ENCODE measurements at regions not wholly inside any gene's neighbourhood (a gene's known extent, or its start where the extent isn't known, plus 50 kb on each side); places are given as distances from the start of the nearest gene placed in this dataset.

DNA sequence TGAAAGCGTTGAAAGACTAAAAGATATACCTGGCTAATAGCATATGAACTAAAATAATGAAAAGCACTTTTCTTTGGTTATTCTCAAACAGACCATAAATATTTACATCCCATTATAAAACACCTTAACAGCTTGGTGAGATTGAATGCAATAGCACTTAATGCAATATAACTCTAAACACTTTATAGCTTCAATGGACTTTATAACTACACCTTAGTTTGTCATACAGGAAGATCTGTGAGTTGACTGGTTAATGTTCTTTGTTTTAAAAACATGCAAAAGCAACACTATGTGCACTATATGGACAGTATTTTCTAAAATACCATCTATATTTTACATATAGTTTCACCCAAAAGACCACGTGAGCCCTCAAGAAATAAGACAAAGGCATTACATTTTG, 353.3 kb upstream of the ACVR2A start:
- no peak for TF ChIP-seq POLR2A (IDR thresholded peaks at IDR 0.05)

DNA sequence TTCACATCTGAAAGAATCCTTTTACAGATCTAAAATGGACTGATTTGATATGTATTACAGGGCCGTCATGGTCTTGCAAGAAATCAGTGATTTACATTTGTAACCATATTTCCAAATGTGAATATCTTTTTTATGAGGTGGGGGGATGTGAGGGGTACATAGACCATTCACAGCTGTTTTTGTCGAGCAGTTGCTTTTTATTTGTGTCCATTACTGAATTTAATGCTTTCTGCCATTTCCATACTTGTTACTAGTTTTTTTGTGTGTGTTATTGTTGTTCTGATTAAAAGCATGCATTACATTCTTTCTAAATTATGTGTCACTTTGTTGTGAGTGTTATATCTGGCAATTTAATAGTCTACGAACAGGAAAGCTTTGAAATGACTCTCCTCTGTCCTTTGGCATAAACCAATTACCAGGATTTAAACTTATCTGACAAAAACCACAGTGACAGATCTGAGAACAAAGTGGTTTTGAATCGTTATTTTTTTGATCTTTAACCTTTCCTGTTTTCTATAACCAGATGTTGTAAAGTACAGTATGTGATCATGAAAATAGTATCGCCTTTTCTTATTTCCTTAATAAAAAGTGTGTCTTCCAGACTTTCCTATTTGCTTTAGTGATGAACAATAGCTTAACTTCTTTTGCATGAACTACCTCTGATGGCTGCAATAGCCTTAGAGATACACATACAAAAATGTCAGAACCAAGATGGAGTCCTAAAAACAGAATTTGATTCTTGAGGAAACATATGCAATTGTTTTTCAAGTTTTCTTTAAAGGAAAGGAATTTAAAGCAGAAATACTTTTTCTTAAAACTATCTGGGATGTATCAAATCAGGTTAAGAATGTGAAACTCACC, 354.2 kb upstream of the ACVR2A start:
- no peak for TF ChIP-seq POLR2A (IDR thresholded peaks at IDR 0.05)
- TF ChIP-seq, protein P1, sequence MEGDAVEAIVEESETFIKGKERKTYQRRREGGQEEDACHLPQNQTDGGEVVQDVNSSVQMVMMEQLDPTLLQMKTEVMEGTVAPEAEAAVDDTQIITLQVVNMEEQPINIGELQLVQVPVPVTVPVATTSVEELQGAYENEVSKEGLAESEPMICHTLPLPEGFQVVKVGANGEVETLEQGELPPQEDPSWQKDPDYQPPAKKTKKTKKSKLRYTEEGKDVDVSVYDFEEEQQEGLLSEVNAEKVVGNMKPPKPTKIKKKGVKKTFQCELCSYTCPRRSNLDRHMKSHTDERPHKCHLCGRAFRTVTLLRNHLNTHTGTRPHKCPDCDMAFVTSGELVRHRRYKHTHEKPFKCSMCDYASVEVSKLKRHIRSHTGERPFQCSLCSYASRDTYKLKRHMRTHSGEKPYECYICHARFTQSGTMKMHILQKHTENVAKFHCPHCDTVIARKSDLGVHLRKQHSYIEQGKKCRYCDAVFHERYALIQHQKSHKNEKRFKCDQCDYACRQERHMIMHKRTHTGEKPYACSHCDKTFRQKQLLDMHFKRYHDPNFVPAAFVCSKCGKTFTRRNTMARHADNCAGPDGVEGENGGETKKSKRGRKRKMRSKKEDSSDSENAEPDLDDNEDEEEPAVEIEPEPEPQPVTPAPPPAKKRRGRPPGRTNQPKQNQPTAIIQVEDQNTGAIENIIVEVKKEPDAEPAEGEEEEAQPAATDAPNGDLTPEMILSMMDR (IDR thresholded peaks at IDR 0.05), result no peak
- no peak overlapping the region for H3K4me3 ChIP-seq

More for the DNA sequence above, 353.3 kb upstream of the ACVR2A start:
- intact Hi-C loops (cut with DNase I; ENCODE audit: low total_unique reads), result no loop called here
- 94 to 96% methylated on average over 2 of the region's 2 CpGs for WGBS, 2 donors
- H3K27me3 ChIP-seq, result no peaks in the 10 kb centered on the region
- no peaks in the 10 kb centered on the region for H3K9me3 ChIP-seq
- no peak overlapping the region for H3K4me3 ChIP-seq
- no peak for DNase-seq
- no peaks in the 10 kb centered on the region for H3K4me1 ChIP-seq
- H3K27ac ChIP-seq, result no peak overlapping the region
- H3K36me3 ChIP-seq (ENCODE audit: low read depth, missing control alignments), result no peaks in the 10 kb centered on the region

DNA sequence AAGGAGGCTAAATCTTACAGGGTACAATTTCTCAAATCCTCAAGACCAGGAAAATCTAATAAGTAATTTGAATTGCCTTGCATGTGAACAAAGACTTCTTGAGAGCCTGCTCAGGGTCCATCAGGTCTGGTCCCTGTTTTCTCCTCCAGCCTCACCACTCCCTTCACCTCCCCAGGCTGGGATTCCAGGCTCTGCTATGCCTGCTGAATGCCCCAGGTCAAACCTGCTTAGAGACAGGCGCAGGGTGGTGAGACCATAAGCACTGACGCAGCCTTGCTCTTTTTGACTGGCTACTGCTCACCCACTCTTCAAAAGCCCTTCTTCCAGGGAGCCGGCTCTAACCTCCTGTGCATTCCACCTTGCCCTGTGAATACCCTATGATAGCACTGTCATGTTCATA, 356.4 kb upstream of the ACVR2A start:
- Histone ChIP-seq H3K27ac (no peak overlapping the region), H3K36me3 (ENCODE audit: low read depth, missing control alignments) (no peaks in the 10 kb centered on the region), H3K9me3 (no peaks in the 10 kb centered on the region), H3K4me3 (no peak overlapping the region), H3K4me1 (no peaks in the 10 kb centered on the region), H3K27me3 (no peaks in the 10 kb centered on the region)
- DNase-seq, result no peak
- TF ChIP-seq POLR2A (IDR thresholded peaks at IDR 0.05), result no peak
- TF ChIP-seq, protein P1 (IDR thresholded peaks at IDR 0.05), result no peak
- WGBS, 2 donors, result 90 to 93% methylated on average over 3 of the region's 3 CpGs
- intact Hi-C loops (cut with DNase I; ENCODE audit: low total_unique reads), result no loop called here

More for the DNA sequence above, 354.2 kb upstream of the ACVR2A start:
- H3K9me3 ChIP-seq, result no peaks in the 10 kb centered on the region
- WGBS, 2 donors, result 62 to 66% methylated on average over 5 of the region's 5 CpGs
- intact Hi-C loops (cut with DNase I; ENCODE audit: low total_unique reads), result no loop called here
- no peak overlapping the region for H3K27ac ChIP-seq
- H3K27me3 ChIP-seq, result no peaks in the 10 kb centered on the region
- H3K36me3 ChIP-seq (ENCODE audit: low read depth, missing control alignments), result no peaks in the 10 kb centered on the region
- no peaks in the 10 kb centered on the region for H3K4me1 ChIP-seq
- DNase-seq, result no peak

DNA sequence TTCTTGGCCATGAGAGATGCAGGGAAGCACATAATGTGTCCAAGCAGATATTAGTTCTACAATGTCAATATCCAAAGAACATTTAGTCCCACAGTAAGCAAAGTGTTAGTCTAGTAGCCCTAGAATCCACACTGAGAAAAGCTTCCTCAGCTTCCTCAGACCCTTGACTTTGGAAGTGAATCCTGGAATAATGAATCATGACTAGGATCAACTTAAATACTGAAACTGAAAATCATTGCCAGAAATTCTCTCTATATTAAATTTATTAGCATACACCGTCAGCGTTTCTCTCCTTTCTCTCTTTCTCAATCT, 356.9 kb upstream of the ACVR2A start:
- WGBS, 2 donors, result 46 to 61% methylated on average over 2 of the region's 2 CpGs
- intact Hi-C loops (cut with DNase I; ENCODE audit: low total_unique reads), result no loop called here
- Histone ChIP-seq H3K4me3 (no peak overlapping the region), H3K27me3 (no peaks in the 10 kb centered on the region), H3K4me1 (no peaks in the 10 kb centered on the region), H3K36me3 (ENCODE audit: low read depth, missing control alignments) (no peaks in the 10 kb centered on the region), H3K27ac (no peak overlapping the region), H3K9me3 (no peaks in the 10 kb centered on the region)
- DNase-seq, result no peak
- TF ChIP-seq, protein P1 (IDR thresholded peaks at IDR 0.05), result no peak
- no peak for TF ChIP-seq POLR2A (IDR thresholded peaks at IDR 0.05)

DNA sequence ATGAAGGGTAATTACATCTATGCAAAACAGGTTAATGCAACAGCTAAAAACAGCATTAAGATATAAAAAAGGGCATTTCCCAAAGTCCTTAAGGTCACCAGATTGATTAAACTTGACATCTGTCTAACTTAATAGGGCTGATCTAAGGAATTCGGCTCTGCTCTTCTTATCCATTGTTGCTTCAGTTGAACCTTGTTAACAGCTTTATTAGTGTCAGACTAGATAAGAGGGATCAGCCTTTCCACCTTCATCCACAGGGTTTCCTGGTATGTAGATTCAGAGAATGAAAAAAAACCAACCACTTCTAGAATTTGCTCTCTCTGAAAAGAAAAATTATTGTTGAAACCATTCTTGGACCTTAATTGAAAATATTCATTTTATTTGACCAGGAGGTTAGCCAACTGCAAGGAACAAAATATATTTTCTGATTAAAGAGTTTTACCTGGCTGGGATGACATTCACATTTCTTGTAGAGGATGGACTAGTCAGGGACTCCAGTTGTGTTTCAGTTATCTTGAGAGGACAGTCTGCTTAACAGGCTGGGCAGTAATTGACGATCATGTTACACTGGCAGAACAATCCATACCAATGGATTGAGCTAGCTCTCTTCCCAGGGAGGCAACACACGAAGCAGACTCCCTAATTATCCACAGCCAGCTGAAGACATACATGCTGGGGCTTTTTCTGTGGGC, 357.4 kb upstream of the ACVR2A start:
- Histone ChIP-seq H3K9me3 (no peaks in the 10 kb centered on the region), H3K4me1 (no peaks in the 10 kb centered on the region), H3K36me3 (ENCODE audit: low read depth, missing control alignments) (no peaks in the 10 kb centered on the region), H3K27me3 (no peaks in the 10 kb centered on the region), H3K27ac (no peak overlapping the region), H3K4me3 (no peak overlapping the region)
- TF ChIP-seq POLR2A (IDR thresholded peaks at IDR 0.05), result no peak
- TF ChIP-seq, protein P1 (IDR thresholded peaks at IDR 0.05), result no peak
- no peak for DNase-seq
- 51 to 70% methylated on average over 2 to 3 of the region's 3 CpGs for WGBS, 2 donors
- intact Hi-C loops (cut with DNase I; ENCODE audit: low total_unique reads), result no loop called here

All from testis (tissue), 2 donors.